Nephron (organoid): ENCODE measurements at regions not wholly inside any gene's neighbourhood (a gene's known extent, or its start where the extent isn't known, plus 50 kb on each side); places are given as distances from the start of the nearest gene placed in this dataset.
A peak's percentile ranks its signal among the peaks of the same experiment; 100 is the strongest.

Source experiments
- H3K27ac Mint-ChIP-seq, 3 experiments: 2 replicates each; pipeline ENCODE4 v1.8.0; 2020; ENCODE audit warnings: mixed read lengths in 3 of 3, mild to moderate bottlenecking in 2 of 3, moderate library complexity in 1 of 3
- H3K27me3 Mint-ChIP-seq: 2 replicates; pipeline ENCODE4 v1.8.0; 2021; ENCODE audit warnings: low read depth, mild to moderate bottlenecking, moderate library complexity, mixed read lengths
- H3K36me3 Mint-ChIP-seq: 2 replicates; pipeline ENCODE4 v1.8.0; 2020; ENCODE audit warnings: low read depth, mixed read lengths
- H3K4me1 Mint-ChIP-seq: 2 replicates; pipeline ENCODE4 v1.8.0; 2020; ENCODE audit warnings: mixed read lengths
- H3K4me3 Mint-ChIP-seq, 3 experiments: 2 replicates each; pipeline ENCODE4 v1.8.0; 2020; ENCODE audit warnings: mild to moderate bottlenecking in 3 of 3, mixed read lengths in 3 of 3, moderate library complexity in 2 of 3
- H3K9me3 Mint-ChIP-seq: 2 replicates; pipeline ENCODE4 v1.8.0; 2020; ENCODE audit warnings: mixed read lengths
- CTCF ChIP-seq, 3 experiments: fragments of 200-600 bp; sonication (generic); IDR thresholded peaks; one replicate each; pipeline ENCODE4 v1.5.0; 2021; ENCODE audit warnings: antibody characterized with exemption in 3 of 3; ENCODE audit not compliant: unreplicated experiment in 3 of 3

GRCh38 chr18:28771849-28772248, 594.9 kb upstream of the CDH2 start:
- TF ChIP-seq CTCF (IDR thresholded peaks at IDR 0.05; ENCODE audit: unreplicated experiment in 3 of 3) = no peak
- Mint-ChIP-seq H3K9me3 (no peaks in the 10 kb centered on the region), H3K27ac (no peak overlapping the region), H3K4me3 (no peak overlapping the region), H3K4me1 (peaks cover 6% of the 10 kb centered on the region), H3K27me3 (no peaks in the 10 kb centered on the region), H3K36me3 (no peaks in the 10 kb centered on the region)

GRCh38 chr18:28768791-28769768, 592.1 kb upstream of the CDH2 start:
- Mint-ChIP-seq H3K4me3 (no peak overlapping the region), H3K4me1 (peaks cover 19% of the 10 kb centered on the region), H3K9me3 (no peaks in the 10 kb centered on the region), H3K36me3 (no peaks in the 10 kb centered on the region), H3K27me3 (no peaks in the 10 kb centered on the region), H3K27ac (peak overlapping the region; percentile 43 to 70 (median 54))
- no peak for TF ChIP-seq CTCF (IDR thresholded peaks at IDR 0.05; ENCODE audit: unreplicated experiment in 3 of 3)

GRCh38 chr18:28767727-28768211, 590.8 kb upstream of the CDH2 start:
- Mint-ChIP-seq H3K27ac (peak overlapping the region in 2 of 3 experiments; percentile 54 to 70), H3K27me3 (no peaks in the 10 kb centered on the region), H3K4me3 (no peak overlapping the region)

DNA sequence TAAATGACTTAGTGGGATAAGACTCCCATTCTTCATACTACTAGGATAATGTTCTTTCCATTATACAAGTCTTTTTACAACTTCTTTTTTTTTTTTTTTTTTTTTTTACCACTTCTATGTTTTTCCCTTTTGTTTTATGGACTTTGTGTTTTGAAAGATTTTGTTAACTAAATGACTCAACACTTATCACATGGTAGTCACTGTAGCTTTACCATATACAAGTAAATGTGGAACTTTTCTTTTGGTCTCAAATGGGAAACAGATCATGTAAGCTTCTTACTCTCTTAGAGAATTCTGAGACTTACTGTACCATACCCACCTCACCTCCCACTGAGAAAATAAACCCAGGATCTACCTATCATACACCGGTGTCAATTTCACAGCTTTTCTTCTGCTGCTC, 590.3 kb upstream of the CDH2 start:
- TF ChIP-seq CTCF (IDR thresholded peaks at IDR 0.05; ENCODE audit: unreplicated experiment in 3 of 3) = no peak
- no peak overlapping the region for H3K4me3 Mint-ChIP-seq
- no peaks in the 10 kb centered on the region for H3K36me3 Mint-ChIP-seq
- peaks cover 26% of the 10 kb centered on the region for H3K4me1 Mint-ChIP-seq
- H3K27ac Mint-ChIP-seq = peak overlapping the region in 2 of 3 experiments; percentile 54 to 70
- H3K9me3 Mint-ChIP-seq = no peaks in the 10 kb centered on the region
- no peaks in the 10 kb centered on the region for H3K27me3 Mint-ChIP-seq

More at GRCh38 chr18:28767727-28768211, 590.8 kb upstream of the CDH2 start:
- no peak for TF ChIP-seq CTCF (IDR thresholded peaks at IDR 0.05; ENCODE audit: unreplicated experiment in 3 of 3)
- Mint-ChIP-seq H3K4me1 (peaks cover 26% of the 10 kb centered on the region), H3K36me3 (no peaks in the 10 kb centered on the region), H3K9me3 (no peaks in the 10 kb centered on the region)

- Mint-ChIP-seq H3K27ac (peak overlapping the region in 1 of 3 experiments; percentile 77), H3K4me1 (peaks cover 26% of the 10 kb centered on the region), H3K4me3 (no peak overlapping the region), H3K9me3 (no peaks in the 10 kb centered on the region), H3K27me3 (no peaks in the 10 kb centered on the region), H3K36me3 (no peaks in the 10 kb centered on the region)
- no peak for TF ChIP-seq CTCF (IDR thresholded peaks at IDR 0.05; ENCODE audit: unreplicated experiment in 3 of 3)
Observed at GRCh38 chr18:28766721-28767120, 589.8 kb upstream of the CDH2 start.
